ENCODE measurements at regions not wholly inside any gene's neighbourhood (a gene's known extent, or its start where the extent isn't known, plus 50 kb on each side); places are given as distances from the start of the nearest gene placed in this dataset.

DNA sequence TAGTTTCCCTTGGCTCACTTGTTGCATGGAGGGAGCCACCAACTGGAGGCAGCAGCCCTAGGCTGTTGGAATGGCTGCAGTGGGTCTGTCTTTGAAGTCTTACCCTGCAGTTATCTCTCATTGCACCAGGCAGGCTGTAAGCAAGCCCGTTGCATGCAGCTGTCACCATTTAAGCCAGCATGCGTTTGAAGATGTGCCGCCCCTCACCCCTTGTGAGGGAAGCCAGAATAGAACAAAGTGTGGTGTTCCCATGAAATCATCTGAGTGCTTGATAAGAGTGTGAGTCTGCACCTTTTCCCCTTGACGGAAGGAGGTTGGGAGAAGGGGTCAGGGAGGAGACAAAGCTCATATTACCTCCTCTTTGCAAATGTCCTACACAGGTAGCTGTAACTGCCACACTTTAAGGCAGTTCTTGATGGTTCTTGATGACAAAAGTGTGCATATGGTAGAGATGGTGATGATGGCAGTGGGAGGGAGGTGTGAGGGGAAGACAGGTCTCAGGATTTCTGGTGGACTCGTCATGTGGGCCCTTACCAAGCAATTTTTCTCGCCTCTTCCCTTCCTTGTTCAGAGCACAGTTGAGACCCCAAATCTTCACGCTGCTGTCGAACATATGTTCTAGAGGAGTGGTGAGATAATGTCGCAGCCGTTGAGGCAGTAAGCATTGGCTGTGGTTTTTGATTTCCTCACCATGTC, 191.4 kb upstream of the LEF1 start:
- DNase-seq = no peak

GRCh38 chr4:108359130-108359985, 190.6 kb upstream of the LEF1 start:
- peak; percentile 45 for DNase-seq

DNA sequence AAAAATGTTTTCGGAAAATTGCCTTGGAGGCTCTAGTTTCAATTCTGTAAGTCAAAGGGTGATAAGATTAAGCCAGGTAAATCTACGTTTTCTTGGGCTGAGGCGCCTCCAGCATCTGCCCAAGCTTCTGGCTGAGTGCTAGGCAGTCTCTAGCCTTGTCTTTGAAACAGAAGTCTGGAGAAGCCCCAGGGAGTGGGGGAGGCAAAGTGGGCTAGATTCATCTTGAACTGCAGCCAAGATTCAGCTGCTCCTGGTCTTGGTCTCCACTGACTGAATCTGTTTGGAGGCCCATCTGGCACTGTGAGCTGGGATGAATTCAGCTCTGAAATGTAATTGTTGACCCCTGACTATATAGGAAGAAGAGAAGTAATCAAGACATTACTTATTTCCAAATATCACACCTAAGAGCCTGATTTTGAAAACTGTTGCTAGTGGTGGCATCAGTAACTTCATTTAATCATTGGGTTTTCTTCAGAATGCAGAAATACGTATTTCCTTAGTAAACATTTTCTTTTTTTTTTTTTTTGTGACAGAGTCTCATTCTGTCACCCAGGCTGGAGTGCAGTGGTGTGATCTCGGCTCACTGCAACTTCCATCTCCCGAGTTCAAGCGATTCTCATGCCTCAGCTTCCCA, 187.3 kb upstream of the LEF1 start:
- DNase-seq = no peak

- peak; percentile 58 for DNase-seq
Observed at GRCh38 chr4:108355186-108355901, 186.6 kb upstream of the LEF1 start.

DNA sequence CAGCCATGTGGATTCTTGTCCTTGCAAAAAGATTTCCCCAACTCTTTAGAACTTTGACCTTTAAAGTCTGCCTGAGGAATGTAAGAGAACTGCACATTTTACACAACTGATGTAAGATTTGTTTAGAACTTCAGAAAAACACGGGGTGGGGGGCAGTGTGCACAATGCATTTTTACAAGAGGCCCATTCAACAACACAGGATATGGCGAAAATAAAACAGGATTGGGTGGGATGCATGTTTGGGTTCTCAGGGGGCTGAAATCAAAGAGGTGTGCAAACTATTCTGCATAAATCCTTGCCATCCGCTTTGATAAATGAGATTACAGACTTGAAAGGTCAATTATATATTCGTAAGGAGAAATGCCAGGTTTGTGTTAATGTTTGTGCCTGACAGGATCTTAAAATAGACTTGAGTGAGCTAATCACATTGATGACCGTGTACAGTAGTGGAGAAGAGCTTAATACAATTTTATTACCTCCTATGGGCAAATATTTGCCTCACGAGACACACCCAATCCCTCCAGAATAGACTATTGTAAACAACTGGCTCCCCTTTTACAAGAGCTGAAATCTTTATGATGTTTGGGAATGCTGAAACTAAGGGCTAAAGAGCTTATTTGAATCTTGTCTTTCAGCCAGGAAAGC, 184.1 kb upstream of the LEF1 start:
- no peak for DNase-seq

DNA sequence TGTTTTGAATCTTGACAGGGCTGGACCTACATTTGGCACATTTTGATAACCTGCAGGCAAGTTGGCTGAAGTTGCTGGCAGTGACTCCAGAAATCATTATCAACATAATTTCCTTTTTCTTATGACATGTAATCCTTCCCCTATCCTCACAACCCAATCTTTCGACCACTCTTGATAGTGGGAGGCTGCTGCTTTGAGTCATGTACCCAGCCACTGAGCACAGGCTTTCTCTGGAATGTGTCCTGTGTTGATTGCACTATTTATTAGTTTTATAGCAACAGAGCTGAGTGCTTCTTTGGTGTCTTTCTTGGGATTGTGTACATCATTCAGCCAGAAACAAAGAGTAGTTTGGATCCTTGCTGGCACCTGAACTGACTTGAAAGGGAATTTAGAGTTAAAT, 183.1 kb upstream of the LEF1 start:
- no peak for DNase-seq

- DNase-seq = no peak
Observed at GRCh38 chr4:108350332-108350731, 181.6 kb upstream of the LEF1 start.

DNA sequence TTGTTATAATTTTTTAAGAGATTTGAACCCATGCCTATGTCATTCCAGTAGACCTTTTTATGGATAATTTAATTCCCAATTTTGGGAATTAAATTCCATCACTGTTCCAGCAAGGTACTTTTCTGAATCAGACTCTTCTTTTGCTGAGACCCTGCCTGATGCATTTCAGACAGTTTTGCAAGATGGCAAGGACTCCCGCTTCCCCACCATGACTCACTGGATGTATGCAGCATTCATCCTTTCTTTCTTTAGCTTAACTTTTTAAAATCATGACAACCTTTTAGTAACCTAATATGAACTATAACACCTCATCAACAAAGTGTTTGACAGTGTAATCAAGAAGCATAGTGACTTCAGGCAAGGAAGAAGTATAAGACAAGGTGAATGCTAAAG, 178.1 kb upstream of the LEF1 start:
- no peak for DNase-seq

DNA sequence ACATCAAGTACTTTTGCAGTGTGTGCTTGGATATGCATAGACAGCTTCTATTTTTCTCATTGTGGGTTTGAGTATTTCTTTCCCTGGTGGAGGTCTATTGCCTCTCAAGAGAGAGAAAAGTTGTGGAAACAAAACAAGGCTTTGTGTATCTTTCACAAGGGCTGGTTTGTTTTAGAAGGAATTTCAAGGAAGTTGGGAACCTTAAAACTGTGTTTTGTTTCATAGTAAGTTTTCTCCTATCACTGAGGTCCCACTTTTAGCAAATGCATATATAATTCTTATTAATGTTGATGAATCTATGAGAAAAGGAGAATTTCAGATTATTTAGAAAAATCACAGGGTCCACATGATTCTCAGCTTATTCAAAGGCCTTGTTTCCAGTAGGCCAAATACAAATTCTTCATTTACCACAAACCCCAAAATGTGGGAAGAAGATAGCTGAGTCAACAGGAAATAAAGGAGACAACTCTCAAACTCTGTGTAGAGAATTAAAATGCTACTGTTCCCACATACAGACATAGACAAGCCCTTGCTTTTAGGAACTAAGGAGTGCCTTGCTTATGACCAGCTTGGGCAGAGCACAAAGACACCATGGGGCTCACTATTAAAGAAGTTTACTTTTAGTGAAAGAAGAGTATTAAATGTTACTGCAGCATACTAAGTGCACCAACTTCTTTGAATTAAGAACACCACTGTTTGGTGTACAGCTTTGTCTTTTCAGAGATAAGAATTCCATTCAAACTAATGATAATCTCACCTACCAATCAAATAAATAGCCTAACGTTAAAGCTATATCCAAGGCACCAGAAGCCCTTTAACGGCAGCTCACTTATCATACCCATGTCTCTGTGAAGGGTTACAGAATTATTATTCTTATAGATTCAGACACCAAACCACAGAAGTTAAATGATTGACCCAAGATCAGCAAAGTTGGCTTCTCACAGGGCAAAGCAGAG, 177.4 kb upstream of the LEF1 start:
- no peak for DNase-seq

GRCh38 chr4:108342325-108342970, 173.7 kb upstream of the LEF1 start:
- no peak for DNase-seq

DNA sequence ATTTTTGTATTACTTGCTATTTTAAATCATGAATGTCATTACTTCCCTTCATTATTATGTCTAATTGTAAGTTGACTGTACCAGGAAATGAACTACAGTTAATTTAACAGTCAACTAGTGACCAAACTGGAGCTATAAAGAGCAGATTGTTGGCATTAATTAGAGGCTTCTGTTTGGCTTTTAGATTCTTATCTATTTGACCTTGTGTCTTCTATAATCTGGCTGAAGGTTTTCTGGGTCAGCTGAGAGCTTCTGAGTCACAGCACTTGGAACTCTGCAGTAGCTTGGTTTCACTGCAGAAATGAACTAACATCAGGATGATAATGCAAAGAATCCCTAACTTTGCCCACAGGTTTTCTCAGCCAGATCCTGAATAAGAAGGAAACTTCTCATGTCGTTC, 169.2 kb upstream of the LEF1 start:
- DNase-seq = no peak

- DNase-seq = no peak
Observed at GRCh38 chr4:108336076-108336475, 167.3 kb upstream of the LEF1 start.

DNA sequence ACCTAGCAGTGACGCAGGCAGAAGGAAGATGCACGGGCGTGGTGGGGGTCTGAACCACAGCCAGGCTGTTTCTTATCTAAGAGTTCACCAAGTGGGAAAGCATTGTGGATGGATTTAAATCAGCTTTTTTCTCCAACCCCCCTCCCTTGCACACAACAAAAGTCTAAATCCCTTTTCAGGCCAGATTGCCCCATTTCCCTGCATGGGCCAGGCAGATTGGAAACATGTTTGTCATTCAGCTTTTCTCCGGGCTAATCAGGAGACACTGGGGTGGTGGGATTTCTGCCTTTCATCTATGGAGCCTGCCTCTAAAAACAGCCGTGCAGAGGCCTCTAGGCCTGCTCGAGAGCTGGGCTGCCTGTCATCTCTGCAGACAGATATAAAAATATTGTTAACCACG, 166.3 kb upstream of the LEF1 start:
- DNase-seq = no peak

- no peak for DNase-seq
Observed at GRCh38 chr4:108334031-108334430, 165.3 kb upstream of the LEF1 start.

DNA sequence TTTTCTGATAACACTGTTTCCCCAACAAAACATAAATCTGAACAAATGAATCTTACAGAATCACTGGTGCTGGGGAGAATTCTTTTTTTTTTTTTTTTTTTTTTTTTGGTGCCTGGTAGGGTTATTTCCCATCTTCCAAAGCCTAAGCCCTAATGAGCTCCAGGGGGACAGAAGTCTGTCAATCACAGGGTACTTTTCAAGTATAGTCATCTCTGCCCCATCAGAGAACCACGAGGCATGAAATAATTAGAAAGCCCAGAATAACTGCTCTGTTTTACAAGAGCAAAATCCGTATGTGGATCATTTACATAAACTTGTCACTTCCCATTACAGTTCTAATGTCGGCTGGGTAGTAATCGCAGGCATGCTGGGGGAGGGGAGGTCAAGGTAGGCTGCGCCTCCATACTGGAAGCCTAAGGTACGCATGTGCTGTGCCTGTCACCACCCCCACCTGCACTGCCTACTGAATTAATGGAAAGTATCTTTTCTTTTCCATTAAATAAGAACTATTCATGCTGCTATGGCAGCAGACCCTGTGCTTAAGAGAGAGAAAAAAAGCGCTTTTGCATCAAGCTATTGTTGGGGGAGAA, 164.7 kb upstream of the LEF1 start:
- no peak for DNase-seq

DNA sequence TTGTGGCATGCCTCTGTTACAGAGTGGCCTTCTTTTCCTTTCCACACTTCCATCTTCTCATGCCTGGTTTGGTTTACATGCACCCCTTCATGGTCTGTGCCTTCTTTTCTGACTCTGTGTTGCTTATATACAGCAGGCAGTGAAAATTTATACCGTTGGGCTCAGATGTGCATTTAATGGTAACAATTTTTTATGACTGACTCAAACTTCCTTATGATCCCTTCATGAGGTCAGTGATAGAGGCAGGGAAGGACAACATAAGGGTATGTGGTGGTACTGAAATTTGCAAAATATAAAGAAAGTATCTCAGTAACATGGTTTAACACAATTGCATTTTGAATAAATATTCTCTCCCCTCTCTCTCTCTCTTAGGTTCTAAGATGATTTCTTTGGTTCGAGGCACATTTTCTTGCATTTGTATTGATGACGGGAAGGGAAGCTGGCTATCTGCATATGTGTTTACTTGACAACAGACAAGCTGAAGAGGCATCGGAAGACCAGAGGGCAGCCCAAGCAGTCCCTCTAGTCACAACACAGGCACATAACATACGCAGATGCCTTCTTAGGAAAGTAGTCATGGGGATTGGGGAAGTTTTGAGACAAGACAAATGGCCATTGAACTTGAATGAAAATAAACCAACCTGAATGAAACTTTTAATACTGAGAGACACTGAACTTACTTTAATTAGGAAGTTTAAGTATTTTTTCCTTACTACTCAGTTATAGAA, 163.3 kb upstream of the LEF1 start:
- DNase-seq = no peak

GRCh38 chr4:108328383-108328732, 159.6 kb upstream of the LEF1 start:
- no peak for DNase-seq

GRCh38 chr4:108327642-108328382, 159.1 kb upstream of the LEF1 start:
- DNase-seq = no peak

GRCh38 chr4:108325561-108325960, 156.8 kb upstream of the LEF1 start:
- DNase-seq = no peak
